ENCODE measurements at regions not wholly inside any gene's neighbourhood (a gene's known extent, or its start where the extent isn't known, plus 50 kb on each side); places are given as distances from the start of the nearest gene placed in this dataset.

DNA sequence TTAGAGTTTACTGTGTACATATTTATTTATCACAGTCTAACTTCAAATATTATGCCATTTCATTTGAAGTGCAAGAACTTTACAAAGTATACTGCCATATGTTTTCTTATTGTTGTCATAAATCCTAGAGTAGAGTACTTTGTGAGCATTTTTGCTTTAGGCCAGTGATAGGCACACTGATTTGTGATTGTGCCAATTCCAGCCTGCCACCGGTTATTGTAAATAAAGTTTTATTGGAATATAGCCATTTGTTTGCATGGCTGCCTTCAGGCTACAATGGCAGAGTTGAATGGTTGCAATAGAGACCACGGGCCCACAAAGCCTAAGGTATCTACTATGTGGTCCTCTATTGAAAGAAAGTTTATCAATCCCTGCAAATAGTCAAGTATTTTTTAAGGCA lies 175.8 kb upstream of the GALNT2 start:
- intact Hi-C loops (cut with micrococcal nuclease; ENCODE audit: unreplicated experiment): no loop called here

DNA sequence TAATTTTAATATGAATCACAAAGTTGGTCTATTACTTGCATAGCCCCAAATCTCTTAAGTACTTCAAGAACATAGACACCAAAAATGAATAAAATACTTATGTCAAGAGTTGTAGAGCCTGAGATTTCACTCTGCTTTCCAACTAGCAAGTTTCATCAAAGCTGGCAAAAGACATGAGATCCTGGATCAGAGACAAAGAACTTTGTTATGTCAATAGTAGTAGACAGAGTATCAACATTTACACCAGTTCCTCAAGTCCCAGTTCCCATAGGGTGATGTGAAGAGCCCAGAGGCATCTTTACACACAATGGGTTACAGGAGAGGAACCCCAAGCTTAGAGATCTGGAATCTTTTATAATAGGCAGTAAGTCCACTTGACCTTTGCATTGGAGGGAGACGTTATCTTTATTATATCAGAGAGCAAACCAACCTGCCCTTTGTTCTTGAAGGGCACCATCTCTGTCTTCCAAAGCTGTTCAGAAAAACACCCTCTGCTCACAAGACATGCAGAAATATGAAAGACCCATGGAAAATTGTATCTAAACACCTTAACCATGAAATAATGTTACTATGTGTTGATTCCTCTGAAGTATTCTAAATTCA lies 174.4 kb upstream of the GALNT2 start:
- DNase-seq: no peak
- CTCF ChIA-PET: no interaction called here
- H3K27ac Mint-ChIP-seq (ENCODE audit: unreplicated experiment): no peak overlapping the region
- H3K9me3 Mint-ChIP-seq (ENCODE audit: low read depth, unreplicated experiment): no peaks in the 10 kb centered on the region
- H3K36me3 Mint-ChIP-seq (ENCODE audit: insufficient read depth, unreplicated experiment): no peaks in the 10 kb centered on the region
- BruUV-seq (replicated peaks): no TSS peak
- TF ChIP-seq CTCF (IDR thresholded peaks at IDR 0.05; ENCODE audit: unreplicated experiment): no peak
- intact Hi-C loops (cut with micrococcal nuclease; ENCODE audit: unreplicated experiment): no loop called here
- H3K27me3 Mint-ChIP-seq (ENCODE audit: unreplicated experiment): peaks cover 45% of the 10 kb centered on the region
- no peaks in the 10 kb centered on the region for H3K4me1 Mint-ChIP-seq (ENCODE audit: low read depth, unreplicated experiment)
- H3K4me3 Mint-ChIP-seq (ENCODE audit: low read depth, unreplicated experiment): no peak overlapping the region

More for the DNA sequence above, 175.8 kb upstream of the GALNT2 start:
- DNase-seq: no peak
- H3K4me1 Mint-ChIP-seq (ENCODE audit: low read depth, unreplicated experiment): no peaks in the 10 kb centered on the region
- no peaks in the 10 kb centered on the region for H3K36me3 Mint-ChIP-seq (ENCODE audit: insufficient read depth, unreplicated experiment)
- H3K9me3 Mint-ChIP-seq (ENCODE audit: low read depth, unreplicated experiment): no peaks in the 10 kb centered on the region
- BruUV-seq (replicated peaks): no TSS peak
- peaks cover 59% of the 10 kb centered on the region for H3K27me3 Mint-ChIP-seq (ENCODE audit: unreplicated experiment)
- CTCF ChIA-PET: no interaction called here
- TF ChIP-seq CTCF (IDR thresholded peaks at IDR 0.05; ENCODE audit: unreplicated experiment): no peak
- no peak overlapping the region for H3K4me3 Mint-ChIP-seq (ENCODE audit: low read depth, unreplicated experiment)
- no peak overlapping the region for H3K27ac Mint-ChIP-seq (ENCODE audit: unreplicated experiment)

DNA sequence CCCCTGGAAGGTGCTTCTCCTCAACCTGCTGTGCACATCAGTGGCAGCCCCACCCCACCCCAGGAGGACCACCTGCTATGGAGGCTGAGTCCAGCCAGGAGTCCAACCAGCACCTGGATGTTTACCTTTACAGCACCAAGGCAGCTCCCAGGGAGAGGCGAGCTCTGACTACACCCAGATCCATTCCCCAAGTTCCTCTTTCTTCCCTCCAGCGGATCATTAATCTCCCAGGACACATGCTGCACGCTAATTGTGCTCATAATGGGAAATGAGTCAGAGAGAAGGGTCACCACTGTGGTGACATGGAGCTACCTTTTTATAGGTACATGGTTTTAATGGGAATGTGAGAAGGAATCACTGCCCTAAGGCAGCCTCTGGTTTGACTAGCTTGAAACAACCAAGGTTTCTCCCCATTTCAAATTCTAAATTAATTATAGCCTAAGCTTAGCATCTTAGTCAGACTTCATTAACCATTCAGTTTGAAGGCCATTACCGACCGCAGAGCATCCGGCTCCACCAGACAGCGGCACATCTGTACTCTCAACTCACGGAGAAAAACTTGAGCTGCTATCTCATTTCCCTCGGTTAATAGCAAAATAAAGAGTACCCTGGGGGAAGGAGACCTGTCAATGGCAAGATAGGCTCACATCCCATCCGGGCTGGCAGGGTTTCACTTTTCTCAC lies 173.1 kb upstream of the GALNT2 start:
- CTCF ChIA-PET: interaction anchor here (0.8 kb wide), 1 partner anchor 29 kb away, joined by 4 read pairs; no protein-coding TSS in a partner anchor
- H3K27ac Mint-ChIP-seq (ENCODE audit: unreplicated experiment): no peak overlapping the region
- H3K4me1 Mint-ChIP-seq (ENCODE audit: low read depth, unreplicated experiment): no peaks in the 10 kb centered on the region
- intact Hi-C loops (cut with micrococcal nuclease; ENCODE audit: unreplicated experiment): no loop called here
- H3K9me3 Mint-ChIP-seq (ENCODE audit: low read depth, unreplicated experiment): no peaks in the 10 kb centered on the region
- H3K27me3 Mint-ChIP-seq (ENCODE audit: unreplicated experiment): peaks cover 32% of the 10 kb centered on the region
- BruUV-seq (replicated peaks): no TSS peak
- DNase-seq: no peak
- no peak for TF ChIP-seq CTCF (IDR thresholded peaks at IDR 0.05; ENCODE audit: unreplicated experiment)
- no peaks in the 10 kb centered on the region for H3K36me3 Mint-ChIP-seq (ENCODE audit: insufficient read depth, unreplicated experiment)
- H3K4me3 Mint-ChIP-seq (ENCODE audit: low read depth, unreplicated experiment): no peak overlapping the region

DNA sequence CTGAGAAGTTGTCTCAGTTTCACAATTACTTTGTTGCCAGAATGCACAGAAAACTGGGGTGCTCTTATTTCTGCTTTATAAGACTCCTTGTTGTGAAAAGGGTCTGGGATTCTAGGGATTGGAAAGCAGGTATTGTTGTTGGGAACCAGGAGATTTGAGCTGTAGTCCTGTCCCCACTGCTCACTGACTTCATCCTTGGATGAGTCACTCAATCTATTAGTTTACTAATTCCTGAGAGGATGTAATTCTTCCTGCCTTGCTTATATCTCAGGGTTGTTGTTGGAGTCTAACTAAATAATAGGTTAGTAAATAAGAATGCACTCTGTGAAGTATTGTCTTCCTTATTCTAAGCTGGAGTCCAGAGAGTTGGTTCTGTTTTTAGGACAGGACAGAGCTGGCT lies 172.5 kb upstream of the GALNT2 start:
- H3K36me3 Mint-ChIP-seq (ENCODE audit: insufficient read depth, unreplicated experiment): no peaks in the 10 kb centered on the region
- H3K4me1 Mint-ChIP-seq (ENCODE audit: low read depth, unreplicated experiment): no peaks in the 10 kb centered on the region
- no peak for TF ChIP-seq CTCF (IDR thresholded peaks at IDR 0.05; ENCODE audit: unreplicated experiment)
- peaks cover 26% of the 10 kb centered on the region for H3K27me3 Mint-ChIP-seq (ENCODE audit: unreplicated experiment)
- H3K9me3 Mint-ChIP-seq (ENCODE audit: low read depth, unreplicated experiment): no peaks in the 10 kb centered on the region
- CTCF ChIA-PET: interaction anchor here (0.6 to 0.8 kb wide), 2 partner anchors 28 to 402 kb away, joined by 3 to 4 read pairs; no protein-coding TSS in a partner anchor
- no TSS peak for BruUV-seq (replicated peaks)
- H3K27ac Mint-ChIP-seq (ENCODE audit: unreplicated experiment): no peak overlapping the region
- no peak overlapping the region for H3K4me3 Mint-ChIP-seq (ENCODE audit: low read depth, unreplicated experiment)
- intact Hi-C loops (cut with micrococcal nuclease; ENCODE audit: unreplicated experiment): no loop called here
- no peak for DNase-seq

Measured in Calu3 (cell line).